H9 (cell line): ENCODE measurements at regions not wholly inside any gene's neighbourhood (a gene's known extent, or its start where the extent isn't known, plus 50 kb on each side); places are given as distances from the start of the nearest gene placed in this dataset.

Experiments
- DNase-seq: peaks from one replicate; pipeline ENCODE4 v3.0.0-alpha.2; 2017
- H2AFZ ChIP-seq: one replicate; pipeline ENCODE4 v1.6.1; 2013; ENCODE audit warnings: mild to moderate bottlenecking, low read length, control low read depth, moderate library complexity
- H2AK5ac ChIP-seq: 2 replicates; pipeline ENCODE4 v1.6.1; 2013; ENCODE audit warnings: low read length, control low read depth, mixed read lengths; ENCODE audit not compliant: insufficient read length
- H2BK120ac ChIP-seq: one replicate; pipeline ENCODE4 v1.6.1; 2013; ENCODE audit warnings: low read depth, mild to moderate bottlenecking, low read length, control low read depth, inconsistent platforms; ENCODE audit not compliant: poor library complexity, severe bottlenecking
- H2BK12ac ChIP-seq: 2 replicates; pipeline ENCODE4 v1.6.1; 2013; ENCODE audit warnings: low read length, control low read depth, mixed read lengths, low read depth; ENCODE audit not compliant: insufficient read length
- H2BK15ac ChIP-seq: 2 replicates; pipeline ENCODE4 v1.6.1; 2013; ENCODE audit warnings: low read depth, low read length, control low read depth
- H2BK20ac ChIP-seq: one replicate; pipeline ENCODE4 v1.6.1; 2013; ENCODE audit warnings: low read depth, mild to moderate bottlenecking, low read length, control low read depth, inconsistent platforms; ENCODE audit not compliant: poor library complexity, severe bottlenecking
- H2BK5ac ChIP-seq: 2 replicates; pipeline ENCODE4 v1.6.1; 2013; ENCODE audit warnings: low read length, control low read depth, mixed read lengths; ENCODE audit not compliant: insufficient read length
- H3K14ac ChIP-seq: 2 replicates; pipeline ENCODE4 v1.6.1; 2013; ENCODE audit warnings: low read length, control low read depth; ENCODE audit not compliant: insufficient read depth
- H3K18ac ChIP-seq: 2 replicates; pipeline ENCODE4 v1.6.1; 2013; ENCODE audit warnings: low read depth, mild to moderate bottlenecking, mixed read lengths, low read length, control low read depth; ENCODE audit not compliant: insufficient read length
- H3K23ac ChIP-seq: 2 replicates; pipeline ENCODE4 v1.6.1; 2013; ENCODE audit warnings: low read length, control low read depth, mixed read lengths, low read depth; ENCODE audit not compliant: insufficient read length
- H3K23me2 ChIP-seq: 2 replicates; pipeline ENCODE4 v1.6.1; 2013; ENCODE audit warnings: low read depth, mild to moderate bottlenecking, mixed read lengths, low read length, control low read depth; ENCODE audit not compliant: insufficient read length, poor library complexity, severe bottlenecking
- H3K27ac ChIP-seq: 2 replicates; pipeline ENCODE4 v1.5.1; 2013; ENCODE audit warnings: low read length, control low read depth, mixed read lengths, low read depth; ENCODE audit not compliant: insufficient read length
- H3K27me3 ChIP-seq: 2 replicates; pipeline ENCODE4 v1.6.1; 2013; ENCODE audit warnings: low read length, control low read depth, inconsistent platforms; ENCODE audit not compliant: insufficient read depth
- H3K4ac ChIP-seq: 2 replicates; pipeline ENCODE4 v1.6.1; 2013; ENCODE audit warnings: low read depth, mild to moderate bottlenecking, control low read depth, inconsistent platforms, low read length, moderate library complexity
- H3K4me1 ChIP-seq: 2 replicates; pipeline ENCODE4 v1.6.1; 2013; ENCODE audit warnings: low read length, control low read depth, inconsistent platforms; ENCODE audit not compliant: insufficient read depth
- H3K4me2 ChIP-seq: 2 replicates; pipeline ENCODE4 v1.6.1; 2013; ENCODE audit warnings: low read length, control low read depth, mixed read lengths; ENCODE audit not compliant: insufficient read length, insufficient read depth
- H3K56ac ChIP-seq: 2 replicates; pipeline ENCODE4 v1.6.1; 2013; ENCODE audit warnings: low read depth, mild to moderate bottlenecking, mixed read lengths, low read length, control low read depth; ENCODE audit not compliant: insufficient read length
- H3K79me1 ChIP-seq: 2 replicates; pipeline ENCODE4 v1.6.1; 2013; ENCODE audit warnings: low read depth, mild to moderate bottlenecking, moderate library complexity, low read length, control low read depth, inconsistent platforms; ENCODE audit not compliant: insufficient read depth, poor library complexity, severe bottlenecking
- H3K79me2 ChIP-seq: 2 replicates; pipeline ENCODE4 v1.6.1; 2013; ENCODE audit warnings: low read length, control low read depth, inconsistent platforms; ENCODE audit not compliant: insufficient read depth
- H3K9ac ChIP-seq: 2 replicates; pipeline ENCODE4 v1.6.1; 2013; ENCODE audit warnings: low read length, control low read depth, mixed read lengths; ENCODE audit not compliant: insufficient read length; ENCODE audit errors: extremely low read depth
- H3K9me3 ChIP-seq: one replicate; pipeline ENCODE4 v1.6.1; 2013; ENCODE audit warnings: low read depth, low read length, inconsistent platforms; ENCODE audit not compliant: control insufficient read depth
- H3T11ph ChIP-seq: one replicate; pipeline ENCODE4 v1.6.1; 2013; ENCODE audit warnings: mild to moderate bottlenecking, low read length, control low read depth, inconsistent platforms
- H4K20me1 ChIP-seq: one replicate; pipeline ENCODE4 v1.6.1; 2013; ENCODE audit not compliant: control insufficient read depth, insufficient read length, insufficient read depth
- H4K5ac ChIP-seq: 2 replicates; pipeline ENCODE4 v1.6.1; 2013; ENCODE audit warnings: low read depth, mild to moderate bottlenecking, mixed read lengths, low read length, control low read depth; ENCODE audit not compliant: insufficient read length
- H4K8ac ChIP-seq: replicated peaks from 2 replicates; pipeline ENCODE4 v1.6.1; 2013; ENCODE audit warnings: low read length, control low read depth, mixed read lengths, low read depth; ENCODE audit not compliant: insufficient read length
- H4K91ac ChIP-seq: 2 replicates; pipeline ENCODE4 v1.6.1; 2013; ENCODE audit warnings: low read depth, mild to moderate bottlenecking, moderate library complexity, mixed read lengths, low read length, control low read depth; ENCODE audit not compliant: insufficient read length
- H3K27ac Mint-ChIP-seq, 3 experiments: 2 replicates in 2 of 3; 3 replicates in 1 of 3; pipeline ENCODE4 v1.8.0; 2020 to 2021; ENCODE audit warnings: mixed read lengths in 3 of 3, mild to moderate bottlenecking in 1 of 3, moderate library complexity in 1 of 3
- H3K27me3 Mint-ChIP-seq: 2 replicates; pipeline ENCODE4 v1.8.0; 2021; ENCODE audit warnings: low read depth, mild to moderate bottlenecking, moderate library complexity, mixed read lengths
- H3K36me3 Mint-ChIP-seq, 3 experiments: 2 replicates in 2 of 3; 3 replicates in 1 of 3; pipeline ENCODE4 v1.8.0; 2020 to 2021; ENCODE audit warnings: low read depth in 3 of 3, mixed read lengths in 3 of 3; ENCODE audit not compliant: insufficient read depth in 1 of 3
- H3K4me1 Mint-ChIP-seq, 2 experiments: 2 replicates each; pipeline ENCODE4 v1.8.0; 2020; ENCODE audit warnings: mixed read lengths in 2 of 2
- H3K4me3 Mint-ChIP-seq, 2 experiments: 2 replicates in 1 of 2; 3 replicates in 1 of 2; pipeline ENCODE4 v1.8.0; 2020 to 2021; ENCODE audit warnings: mild to moderate bottlenecking in 2 of 2, mixed read lengths in 2 of 2, moderate library complexity in 1 of 2
- H3K9me3 Mint-ChIP-seq, 2 experiments: 2 replicates in 1 of 2; 3 replicates in 1 of 2; pipeline ENCODE4 v1.8.0; 2020; ENCODE audit warnings: mild to moderate bottlenecking in 2 of 2, mixed read lengths in 2 of 2, moderate library complexity in 1 of 2
- WGBS: extraction: QIAGEN DNeasy Blood & Tissue Kit; methylation state at CpG from one replicate; pipeline ENCODE4 v1.1.7; 2013; ENCODE audit warnings: missing lambda C conversion rate, low lambda C conversion rate, mixed read lengths; ENCODE audit not compliant: insufficient read length; ENCODE audit errors: extremely low coverage; 5-methylcytosine and 5-hydroxymethylcytosine counted together
- TF ChIP-seq, protein P1 (sequence below): fragments of 200-600 bp; sonication (generic); conservative IDR thresholded peaks from 3 replicates; pipeline ENCODE4 v1.8.0; 2021; ENCODE audit warnings: antibody characterized with exemption, mild to moderate bottlenecking

DNA sequence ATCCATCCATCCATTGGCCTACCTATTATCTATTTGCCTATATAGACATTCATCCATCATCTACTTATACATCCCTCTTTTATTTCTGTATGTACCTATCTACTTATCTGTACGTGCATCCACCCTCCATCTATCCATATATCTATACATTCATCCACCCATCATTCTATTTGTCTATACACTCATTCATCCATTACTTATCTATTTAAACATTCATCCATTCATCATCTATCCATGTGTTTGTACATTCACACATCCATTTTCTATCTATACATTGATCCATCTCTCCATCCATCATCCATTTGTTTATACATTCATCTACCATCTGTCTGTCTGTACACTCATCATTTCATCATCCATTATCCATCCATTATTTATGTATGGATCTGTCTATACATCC lies 365.7 kb upstream of the RBFOX1 start:
- H3K36me3 Mint-ChIP-seq, result no peaks in the 10 kb centered on the region
- WGBS, result 100% methylated on average over 1 of the region's 1 CpG
- H3K23me2 ChIP-seq, result no peaks in the 10 kb centered on the region
- H3K4me2 ChIP-seq, result no peak overlapping the region
- H2BK15ac ChIP-seq, result no peak overlapping the region
- H3K9ac ChIP-seq, result no peak overlapping the region
- H3K27ac ChIP-seq, result no peak overlapping the region
- no peak overlapping the region for H3K18ac ChIP-seq
- no peak overlapping the region for H4K91ac ChIP-seq
- no peaks in the 10 kb centered on the region; the same call in 1 of the 2 replicates for H3K4me1 ChIP-seq
- no peak overlapping the region for H2BK5ac ChIP-seq
- no peak overlapping the region for H3T11ph ChIP-seq
- H3K27ac Mint-ChIP-seq, result no peak overlapping the region
- H4K20me1 ChIP-seq, result no peaks in the 10 kb centered on the region
- TF ChIP-seq, protein P1, sequence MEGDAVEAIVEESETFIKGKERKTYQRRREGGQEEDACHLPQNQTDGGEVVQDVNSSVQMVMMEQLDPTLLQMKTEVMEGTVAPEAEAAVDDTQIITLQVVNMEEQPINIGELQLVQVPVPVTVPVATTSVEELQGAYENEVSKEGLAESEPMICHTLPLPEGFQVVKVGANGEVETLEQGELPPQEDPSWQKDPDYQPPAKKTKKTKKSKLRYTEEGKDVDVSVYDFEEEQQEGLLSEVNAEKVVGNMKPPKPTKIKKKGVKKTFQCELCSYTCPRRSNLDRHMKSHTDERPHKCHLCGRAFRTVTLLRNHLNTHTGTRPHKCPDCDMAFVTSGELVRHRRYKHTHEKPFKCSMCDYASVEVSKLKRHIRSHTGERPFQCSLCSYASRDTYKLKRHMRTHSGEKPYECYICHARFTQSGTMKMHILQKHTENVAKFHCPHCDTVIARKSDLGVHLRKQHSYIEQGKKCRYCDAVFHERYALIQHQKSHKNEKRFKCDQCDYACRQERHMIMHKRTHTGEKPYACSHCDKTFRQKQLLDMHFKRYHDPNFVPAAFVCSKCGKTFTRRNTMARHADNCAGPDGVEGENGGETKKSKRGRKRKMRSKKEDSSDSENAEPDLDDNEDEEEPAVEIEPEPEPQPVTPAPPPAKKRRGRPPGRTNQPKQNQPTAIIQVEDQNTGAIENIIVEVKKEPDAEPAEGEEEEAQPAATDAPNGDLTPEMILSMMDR, result no peak
- no peak for DNase-seq
- no peak overlapping the region for H2BK120ac ChIP-seq
- H2BK12ac ChIP-seq, result no peak overlapping the region
- H4K5ac ChIP-seq, result no peak overlapping the region
- H2AFZ ChIP-seq, result no peak overlapping the region
- peaks cover 10 to 12% of the 10 kb centered on the region in 2 experiments for H3K4me1 Mint-ChIP-seq
- H4K8ac ChIP-seq, result no peak overlapping the region
- H3K27me3 ChIP-seq, result no peaks in the 10 kb centered on the region
- no peak overlapping the region for H2BK20ac ChIP-seq
- H3K56ac ChIP-seq, result no peak overlapping the region
- no peaks in the 10 kb centered on the region for H3K9me3 Mint-ChIP-seq
- H3K79me1 ChIP-seq, result no peaks in the 10 kb centered on the region
- no peak overlapping the region for H3K14ac ChIP-seq
- no peaks in the 10 kb centered on the region for H3K9me3 ChIP-seq
- no peak overlapping the region for H2AK5ac ChIP-seq
- no peak overlapping the region for H3K23ac ChIP-seq
- no peak overlapping the region for H3K4me3 Mint-ChIP-seq
- H3K27me3 Mint-ChIP-seq, result peaks cover 55% of the 10 kb centered on the region
- no peak overlapping the region for H3K4ac ChIP-seq
- no peaks in the 10 kb centered on the region for H3K79me2 ChIP-seq
